ENCODE measurements at regions not wholly inside any gene's neighbourhood (a gene's known extent, or its start where the extent isn't known, plus 50 kb on each side); places are given as distances from the start of the nearest gene placed in this dataset.
"Not testable (repeated sequence)": the region's sequence is repeated elsewhere in the genome, so short reads cannot be mapped to it uniquely, and the experiment has no call there.

DNA sequence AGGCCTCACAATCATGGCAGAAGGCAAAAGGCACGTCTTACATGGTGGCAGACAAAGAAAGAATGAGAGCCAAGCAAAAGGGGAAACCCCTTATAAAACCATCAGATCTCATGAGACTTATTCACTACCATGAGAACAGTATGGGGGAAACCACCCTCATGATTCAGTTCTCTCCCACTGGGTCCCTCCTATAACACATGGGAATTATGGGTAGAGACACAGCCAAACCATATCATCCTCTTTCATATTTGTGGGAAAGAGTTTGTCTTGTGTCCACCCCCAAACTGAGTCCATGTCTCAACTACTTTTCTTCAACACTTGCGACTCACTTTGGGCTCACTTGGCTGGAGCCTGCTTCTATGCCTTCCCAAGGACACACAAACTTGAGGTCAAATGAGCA, 162.5 kb downstream of the TTC8 start:
- TF ChIP-seq, protein P1, sequence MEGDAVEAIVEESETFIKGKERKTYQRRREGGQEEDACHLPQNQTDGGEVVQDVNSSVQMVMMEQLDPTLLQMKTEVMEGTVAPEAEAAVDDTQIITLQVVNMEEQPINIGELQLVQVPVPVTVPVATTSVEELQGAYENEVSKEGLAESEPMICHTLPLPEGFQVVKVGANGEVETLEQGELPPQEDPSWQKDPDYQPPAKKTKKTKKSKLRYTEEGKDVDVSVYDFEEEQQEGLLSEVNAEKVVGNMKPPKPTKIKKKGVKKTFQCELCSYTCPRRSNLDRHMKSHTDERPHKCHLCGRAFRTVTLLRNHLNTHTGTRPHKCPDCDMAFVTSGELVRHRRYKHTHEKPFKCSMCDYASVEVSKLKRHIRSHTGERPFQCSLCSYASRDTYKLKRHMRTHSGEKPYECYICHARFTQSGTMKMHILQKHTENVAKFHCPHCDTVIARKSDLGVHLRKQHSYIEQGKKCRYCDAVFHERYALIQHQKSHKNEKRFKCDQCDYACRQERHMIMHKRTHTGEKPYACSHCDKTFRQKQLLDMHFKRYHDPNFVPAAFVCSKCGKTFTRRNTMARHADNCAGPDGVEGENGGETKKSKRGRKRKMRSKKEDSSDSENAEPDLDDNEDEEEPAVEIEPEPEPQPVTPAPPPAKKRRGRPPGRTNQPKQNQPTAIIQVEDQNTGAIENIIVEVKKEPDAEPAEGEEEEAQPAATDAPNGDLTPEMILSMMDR (IDR thresholded peaks at IDR 0.05; ENCODE audit: borderline replicate concordance, extremely low read depth, low read length, poor library complexity, severe bottlenecking): not testable (repeated sequence)
- not testable (repeated sequence) for TF ChIP-seq EZH2 (IDR thresholded peaks at IDR 0.05; ENCODE audit: borderline replicate concordance, low read depth, low read length, severe bottlenecking)

All from DND-41 (cell line).